Testis (tissue), 2 donors: ENCODE measurements at regions not wholly inside any gene's neighbourhood (a gene's known extent, or its start where the extent isn't known, plus 50 kb on each side); places are given as distances from the start of the nearest gene placed in this dataset.
"Not testable (repeated sequence)": the region's sequence is repeated elsewhere in the genome, so short reads cannot be mapped to it uniquely, and the experiment has no call there.

ENCODE experiments used
- DNase-seq: peaks from one replicate; pipeline ENCODE4 v3.0.0-alpha.2; 2019
- H3K27ac ChIP-seq, 2 donors: fragments of 200-600 bp; sonication (generic); one replicate each; pipeline ENCODE4 v1.5.1; 2019
- H3K27me3 ChIP-seq: fragments of 200-600 bp; sonication (generic); one replicate; pipeline ENCODE4 v1.5.1; 2019
- H3K36me3 ChIP-seq: fragments of 200-600 bp; sonication (generic); one replicate; pipeline ENCODE4 v1.5.1; 2017; ENCODE audit warnings: low read depth; ENCODE audit errors: missing control alignments
- H3K4me1 ChIP-seq: fragments of 200-600 bp; sonication (generic); one replicate; pipeline ENCODE4 v1.5.1; 2019
- H3K4me3 ChIP-seq, 2 donors: fragments of 200-600 bp; sonication (generic); one replicate each; pipeline ENCODE4 v1.5.1; 2017 to 2019
- H3K9me3 ChIP-seq: fragments of 200-600 bp; sonication (generic); one replicate; pipeline ENCODE4 v1.5.1; 2017
- POLR2A ChIP-seq: fragments of 450-650 bp; IDR thresholded peaks from one replicate; pipeline ENCODE4 v1.6.1; 2017; ENCODE audit warnings: antibody characterized with exemption, mild to moderate bottlenecking, moderate library complexity
- WGBS, 2 donors: methylation state at CpG; one replicate each; pipeline ENCODE4 v1.1.5; 2018; 5-methylcytosine and 5-hydroxymethylcytosine counted together
- intact Hi-C: fragments of 100-400 bp; cut with DNase I; formaldehyde crosslinking; loops from one replicate; pipeline ENCODE4 v1.15.1; 2023; ENCODE audit warnings: low total_unique reads
- TF ChIP-seq, protein P1 (sequence below), 3 experiments: fragments of 450-650 bp in 2 of 3; fragments of 200-600 bp in 1 of 3; sonication (generic) in 1 of 3; IDR thresholded peaks; one replicate each; pipeline ENCODE4 v1.5.1; 2016 to 2019; ENCODE audit warnings: antibody characterized with exemption in 3 of 3, mild to moderate bottlenecking in 2 of 3, moderate library complexity in 1 of 3

DNA sequence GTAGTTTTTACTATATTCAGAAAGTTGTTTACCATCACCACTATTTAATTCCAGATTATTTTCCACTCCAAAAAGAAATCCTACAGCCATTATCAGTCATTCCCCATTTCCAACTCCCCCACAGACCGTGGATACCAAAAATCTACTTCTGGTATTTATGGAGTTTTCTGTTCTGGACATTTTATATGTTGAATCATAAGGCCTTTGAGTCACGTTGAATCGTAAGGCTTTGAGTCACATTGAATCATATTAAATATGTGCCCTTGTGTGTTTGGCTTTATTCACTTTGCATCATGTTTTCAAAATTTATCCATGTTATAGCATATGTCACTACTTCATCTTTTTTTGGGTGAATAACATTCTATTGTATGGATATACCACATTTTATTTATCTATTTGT is 454.1 kb upstream of the NUDT12 start:
- Histone ChIP-seq H3K4me3 (no peak overlapping the region), H3K27ac (no peak overlapping the region), H3K27me3 (no peaks in the 10 kb centered on the region), H3K4me1 (no peaks in the 10 kb centered on the region), H3K9me3 (no peaks in the 10 kb centered on the region), H3K36me3 (no peaks in the 10 kb centered on the region)
- no peak for DNase-seq
- TF ChIP-seq, protein P1, sequence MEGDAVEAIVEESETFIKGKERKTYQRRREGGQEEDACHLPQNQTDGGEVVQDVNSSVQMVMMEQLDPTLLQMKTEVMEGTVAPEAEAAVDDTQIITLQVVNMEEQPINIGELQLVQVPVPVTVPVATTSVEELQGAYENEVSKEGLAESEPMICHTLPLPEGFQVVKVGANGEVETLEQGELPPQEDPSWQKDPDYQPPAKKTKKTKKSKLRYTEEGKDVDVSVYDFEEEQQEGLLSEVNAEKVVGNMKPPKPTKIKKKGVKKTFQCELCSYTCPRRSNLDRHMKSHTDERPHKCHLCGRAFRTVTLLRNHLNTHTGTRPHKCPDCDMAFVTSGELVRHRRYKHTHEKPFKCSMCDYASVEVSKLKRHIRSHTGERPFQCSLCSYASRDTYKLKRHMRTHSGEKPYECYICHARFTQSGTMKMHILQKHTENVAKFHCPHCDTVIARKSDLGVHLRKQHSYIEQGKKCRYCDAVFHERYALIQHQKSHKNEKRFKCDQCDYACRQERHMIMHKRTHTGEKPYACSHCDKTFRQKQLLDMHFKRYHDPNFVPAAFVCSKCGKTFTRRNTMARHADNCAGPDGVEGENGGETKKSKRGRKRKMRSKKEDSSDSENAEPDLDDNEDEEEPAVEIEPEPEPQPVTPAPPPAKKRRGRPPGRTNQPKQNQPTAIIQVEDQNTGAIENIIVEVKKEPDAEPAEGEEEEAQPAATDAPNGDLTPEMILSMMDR (IDR thresholded peaks at IDR 0.05) = no peak
- intact Hi-C loops = no loop called here
- 89 to 90% methylated on average over 3 of the region's 3 CpGs for WGBS, 2 donors

DNA sequence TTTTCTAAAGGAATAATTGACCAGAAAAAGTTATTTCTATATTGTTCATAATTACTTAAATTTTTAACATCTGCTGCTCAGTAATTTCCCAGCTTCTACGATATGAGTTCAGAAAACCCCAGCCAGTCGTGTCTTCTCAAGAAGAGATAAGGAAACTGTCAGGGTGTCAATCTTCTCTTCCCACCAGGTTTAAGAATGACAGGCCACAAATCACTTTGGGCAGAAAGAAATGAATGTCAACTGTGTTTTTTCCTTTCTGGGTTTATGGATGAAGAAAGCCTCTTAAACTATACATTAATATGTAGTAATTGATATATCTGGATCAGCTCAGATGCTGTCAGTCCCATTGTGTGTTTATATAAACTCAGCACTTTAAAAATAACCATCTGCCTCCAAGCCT is 453.2 kb upstream of the NUDT12 start:
- WGBS, 2 donors = 78 to 79% methylated on average over 2 of the region's 2 CpGs
- Histone ChIP-seq H3K4me1 (no peaks in the 10 kb centered on the region), H3K27ac (no peak overlapping the region), H3K36me3 (no peaks in the 10 kb centered on the region), H3K4me3 (no peak overlapping the region), H3K27me3 (no peaks in the 10 kb centered on the region), H3K9me3 (no peaks in the 10 kb centered on the region)
- TF ChIP-seq, protein P1 (IDR thresholded peaks at IDR 0.05) = no peak
- no peak for TF ChIP-seq POLR2A
- intact Hi-C loops = no loop called here
- DNase-seq = no peak

DNA sequence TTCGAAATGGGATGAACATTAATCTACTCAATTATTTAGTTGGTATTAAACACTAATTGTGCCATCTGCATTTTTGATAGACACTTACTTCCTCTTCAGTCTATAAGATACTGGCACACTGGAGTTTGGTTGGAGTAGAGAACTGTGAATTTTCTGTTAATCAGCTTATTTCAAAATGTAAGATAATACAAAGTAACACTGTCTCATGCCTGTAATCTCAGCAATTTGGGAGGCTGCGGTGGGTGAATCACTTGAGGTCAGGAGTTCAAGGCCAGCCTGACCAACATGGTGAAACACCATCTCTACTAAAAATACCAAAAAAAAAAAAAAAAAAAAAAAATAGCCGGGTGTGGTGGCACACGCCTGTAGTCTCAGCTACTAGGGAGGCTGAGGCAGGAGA is 440.2 kb upstream of the NUDT12 start:
- H3K36me3 ChIP-seq, DNase-seq, H3K4me3 ChIP-seq, H3K4me1 ChIP-seq, H3K27me3 ChIP-seq, H3K9me3 ChIP-seq, H3K27ac ChIP-seq, intact Hi-C loops: not testable (repeated sequence)
- WGBS, 2 donors = 59 to 77% methylated on average over 4 of the region's 4 CpGs

DNA sequence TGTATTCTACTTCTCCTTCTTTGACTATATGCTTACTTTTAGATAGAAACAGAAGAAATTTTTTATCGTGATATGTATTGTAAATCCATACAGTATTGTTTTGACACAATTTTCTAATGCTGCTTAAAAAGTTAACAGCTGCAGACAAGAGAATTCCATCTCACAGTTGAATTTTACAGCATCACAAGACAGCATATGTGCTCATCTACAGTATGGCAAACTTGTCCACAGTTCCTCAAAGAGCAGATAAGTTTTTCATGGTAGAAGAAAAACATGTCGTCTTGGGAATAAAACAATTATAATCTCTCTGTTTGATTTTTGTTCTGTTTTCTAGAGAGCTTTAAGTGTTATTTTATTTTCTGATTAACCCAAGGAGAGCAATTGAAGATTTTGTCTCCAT is 438.5 kb upstream of the NUDT12 start:
- 78 to 79% methylated on average over 2 of the region's 2 CpGs for WGBS, 2 donors
- no peak for DNase-seq
- TF ChIP-seq, protein P1 (IDR thresholded peaks at IDR 0.05) = no peak
- TF ChIP-seq POLR2A = no peak
- Histone ChIP-seq H3K4me1 (no peaks in the 10 kb centered on the region), H3K27ac (no peak overlapping the region), H3K4me3 (no peak overlapping the region), H3K27me3 (no peaks in the 10 kb centered on the region), H3K36me3 (no peaks in the 10 kb centered on the region), H3K9me3 (no peaks in the 10 kb centered on the region)
- intact Hi-C loops = no loop called here

DNA sequence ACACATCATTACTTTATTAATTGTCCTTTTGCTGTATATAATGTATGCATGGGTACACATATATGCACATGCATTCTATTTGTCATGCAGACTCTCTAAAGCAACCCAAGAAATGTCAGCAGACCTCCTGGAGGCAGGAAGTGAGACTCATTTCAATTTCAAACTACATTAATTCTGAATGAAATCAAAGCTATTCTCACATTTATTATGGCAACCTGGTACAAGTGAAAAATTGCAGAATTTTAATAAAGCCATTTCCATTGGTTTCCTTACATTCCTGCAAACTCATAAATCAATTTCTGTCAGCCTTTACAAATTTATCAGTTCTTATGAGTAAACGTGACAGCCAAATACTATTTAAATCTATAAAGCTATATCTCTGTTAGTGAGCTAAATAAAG is 430.4 kb upstream of the NUDT12 start:
- H3K27ac ChIP-seq = no peak overlapping the region
- no peak for TF ChIP-seq POLR2A
- TF ChIP-seq, protein P1 (IDR thresholded peaks at IDR 0.05) = no peak
- no peak for DNase-seq
- 54 to 55% methylated on average over 1 of the region's 1 CpG for WGBS, 2 donors
- no peak overlapping the region for H3K4me3 ChIP-seq
- no peaks in the 10 kb centered on the region for H3K4me1 ChIP-seq
- no peaks in the 10 kb centered on the region for H3K27me3 ChIP-seq
- H3K9me3 ChIP-seq = no peaks in the 10 kb centered on the region
- intact Hi-C loops = no loop called here
- no peaks in the 10 kb centered on the region for H3K36me3 ChIP-seq
